ENCODE measurements at regions not wholly inside any gene's neighbourhood (a gene's known extent, or its start where the extent isn't known, plus 50 kb on each side); places are given as distances from the start of the nearest gene placed in this dataset.

DNA sequence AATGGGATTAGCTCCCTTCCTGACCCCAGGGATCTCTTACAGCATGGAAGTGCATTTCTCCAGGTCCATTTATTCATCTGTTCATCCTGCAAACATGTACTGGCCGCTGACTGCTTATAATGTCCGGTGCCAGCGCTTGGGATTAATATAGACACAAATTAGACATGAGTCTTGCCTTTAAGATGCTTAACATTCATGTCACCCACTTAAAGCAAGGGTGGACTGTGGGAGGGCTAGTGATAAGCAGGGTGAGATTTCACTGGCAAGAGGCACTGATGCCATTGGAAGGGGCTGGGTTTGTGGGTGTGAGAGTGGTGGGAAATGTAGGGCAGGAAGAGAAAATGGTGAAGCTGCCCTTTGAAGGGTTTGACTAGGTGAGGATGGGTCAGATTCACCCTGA is 92.2 kb upstream of the MPHOSPH6 start:
- intact Hi-C loops (cut with DNase I) = loop anchor here (5.0 to 10.0 kb wide), 2 partner anchors 373 to 1615 kb away; no protein-coding TSS in a partner anchor
- no peaks in the 10 kb centered on the region for H3K27me3 ChIP-seq (replicated peaks; ENCODE audit: insufficient read depth)
- no peaks in the 10 kb centered on the region for H3K9me3 ChIP-seq
- no peak overlapping the region for H3K27ac ChIP-seq
- H3K4me3 ChIP-seq = no peak overlapping the region
- TF ChIP-seq POLR2AphosphoS5 (IDR thresholded peaks at IDR 0.05) = no peak
- DNase-seq (ENCODE audit: low spot score) = no peak
- 91% methylated on average over 3 of the region's 3 CpGs for WGBS
- H3K36me3 ChIP-seq = no peaks in the 10 kb centered on the region
- H3K4me1 ChIP-seq (replicated peaks) = no peaks in the 10 kb centered on the region

DNA sequence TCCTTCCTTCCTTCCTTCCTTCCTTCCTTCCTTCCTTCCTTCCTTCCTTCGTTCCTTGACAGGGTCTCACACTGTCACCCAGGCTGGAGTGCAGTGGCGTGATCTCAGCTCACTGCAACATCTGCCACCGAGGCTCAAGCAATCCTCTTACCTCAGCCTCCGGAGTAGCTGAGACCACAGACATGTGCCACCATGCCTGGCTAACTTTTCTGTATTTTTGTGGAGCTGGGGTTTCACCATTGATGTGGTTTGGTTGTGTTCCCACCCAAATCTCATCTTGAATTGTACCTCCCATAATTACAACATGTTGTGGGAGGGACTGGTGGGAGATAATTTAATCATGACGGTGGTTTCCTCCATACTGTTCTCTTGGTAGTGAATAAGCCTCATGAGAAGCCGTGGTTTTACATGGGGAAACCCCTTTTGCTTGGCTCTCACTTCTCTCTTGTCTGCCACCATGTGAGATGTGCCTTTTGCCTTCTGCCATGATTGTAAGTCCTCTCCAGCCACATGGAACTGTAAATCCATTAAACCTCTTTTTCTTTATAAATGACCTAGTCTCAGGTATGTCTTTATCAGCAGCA is 90.3 kb upstream of the MPHOSPH6 start:
- no peak for DNase-seq (ENCODE audit: low spot score)
- Histone ChIP-seq H3K27ac (no peak overlapping the region), H3K36me3 (no peaks in the 10 kb centered on the region), H3K27me3 (replicated peaks; ENCODE audit: insufficient read depth) (no peaks in the 10 kb centered on the region), H3K4me1 (replicated peaks) (no peaks in the 10 kb centered on the region), H3K9me3 (no peaks in the 10 kb centered on the region), H3K4me3 (no peak overlapping the region)
- no peak for TF ChIP-seq POLR2A (IDR thresholded peaks at IDR 0.05)
- TF ChIP-seq, protein P1, sequence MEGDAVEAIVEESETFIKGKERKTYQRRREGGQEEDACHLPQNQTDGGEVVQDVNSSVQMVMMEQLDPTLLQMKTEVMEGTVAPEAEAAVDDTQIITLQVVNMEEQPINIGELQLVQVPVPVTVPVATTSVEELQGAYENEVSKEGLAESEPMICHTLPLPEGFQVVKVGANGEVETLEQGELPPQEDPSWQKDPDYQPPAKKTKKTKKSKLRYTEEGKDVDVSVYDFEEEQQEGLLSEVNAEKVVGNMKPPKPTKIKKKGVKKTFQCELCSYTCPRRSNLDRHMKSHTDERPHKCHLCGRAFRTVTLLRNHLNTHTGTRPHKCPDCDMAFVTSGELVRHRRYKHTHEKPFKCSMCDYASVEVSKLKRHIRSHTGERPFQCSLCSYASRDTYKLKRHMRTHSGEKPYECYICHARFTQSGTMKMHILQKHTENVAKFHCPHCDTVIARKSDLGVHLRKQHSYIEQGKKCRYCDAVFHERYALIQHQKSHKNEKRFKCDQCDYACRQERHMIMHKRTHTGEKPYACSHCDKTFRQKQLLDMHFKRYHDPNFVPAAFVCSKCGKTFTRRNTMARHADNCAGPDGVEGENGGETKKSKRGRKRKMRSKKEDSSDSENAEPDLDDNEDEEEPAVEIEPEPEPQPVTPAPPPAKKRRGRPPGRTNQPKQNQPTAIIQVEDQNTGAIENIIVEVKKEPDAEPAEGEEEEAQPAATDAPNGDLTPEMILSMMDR (IDR thresholded peaks at IDR 0.05) = no peak
- TF ChIP-seq POLR2AphosphoS5 (IDR thresholded peaks at IDR 0.05) = no peak
- 95% methylated on average over 6 of the region's 6 CpGs for WGBS
- intact Hi-C loops (cut with DNase I) = loop anchor here (5.0 to 10.0 kb wide), 2 partner anchors 374 to 1617 kb away; no protein-coding TSS in a partner anchor

DNA sequence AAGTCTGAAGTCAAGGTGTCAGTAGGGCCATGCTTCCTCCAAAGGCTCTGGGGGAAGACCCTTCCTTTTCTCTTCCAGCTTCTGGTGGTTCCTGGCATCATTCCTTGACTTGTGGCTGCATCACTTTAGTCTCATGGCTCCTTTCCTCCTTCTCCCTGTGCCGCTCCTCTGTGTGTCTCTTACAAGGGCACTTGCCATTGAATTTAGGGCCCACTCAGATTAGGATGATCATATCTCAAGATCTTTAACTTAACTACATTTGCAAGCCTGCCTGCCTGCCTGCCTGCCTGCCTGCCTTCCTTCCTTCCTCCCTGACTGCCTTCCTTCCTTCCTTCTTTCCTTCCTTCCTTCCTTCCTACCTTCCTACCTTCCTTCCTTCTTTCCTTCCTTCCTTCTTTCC is 89.7 kb upstream of the MPHOSPH6 start:
- H3K4me3 ChIP-seq = no peak overlapping the region
- DNase-seq (ENCODE audit: low spot score) = no peak
- TF ChIP-seq, protein P1 (IDR thresholded peaks at IDR 0.05) = no peak
- TF ChIP-seq POLR2AphosphoS5 (IDR thresholded peaks at IDR 0.05) = no peak
- no peak for TF ChIP-seq POLR2A (IDR thresholded peaks at IDR 0.05)
- H3K36me3 ChIP-seq = no peaks in the 10 kb centered on the region
- no peaks in the 10 kb centered on the region for H3K4me1 ChIP-seq (replicated peaks)
- WGBS = 87% methylated on average over 1 of the region's 1 CpG
- H3K27ac ChIP-seq = no peak overlapping the region
- intact Hi-C loops (cut with DNase I) = loop anchor here (5.0 to 10.0 kb wide), 2 partner anchors 375 to 1618 kb away; no protein-coding TSS in a partner anchor
- no peaks in the 10 kb centered on the region for H3K9me3 ChIP-seq
- no peaks in the 10 kb centered on the region for H3K27me3 ChIP-seq (replicated peaks; ENCODE audit: insufficient read depth)

DNA sequence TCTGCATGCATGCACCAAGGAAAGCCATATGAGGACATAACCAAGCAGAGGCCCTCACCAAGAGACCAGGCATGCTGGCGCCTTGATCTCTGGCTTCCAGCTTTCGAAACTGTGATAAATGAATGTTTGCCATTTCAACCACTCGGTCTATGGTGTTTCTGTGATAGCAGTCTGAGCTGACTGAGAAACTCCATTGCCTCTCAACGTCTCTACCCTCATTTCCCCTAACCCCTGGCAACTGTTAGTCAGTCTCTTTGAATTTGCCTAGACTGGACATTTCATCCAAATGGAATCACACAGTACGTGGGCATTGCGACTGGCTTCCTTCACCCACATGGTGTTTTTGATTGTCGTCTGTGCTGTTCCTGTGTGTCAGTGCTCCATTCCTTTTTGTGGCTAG is 88.0 kb upstream of the MPHOSPH6 start:
- H3K4me3 ChIP-seq = no peak overlapping the region
- DNase-seq (ENCODE audit: low spot score) = no peak
- 90% methylated on average over 7 of the region's 7 CpGs for WGBS
- intact Hi-C loops (cut with DNase I) = no loop called here
- H3K27me3 ChIP-seq (replicated peaks; ENCODE audit: insufficient read depth) = no peaks in the 10 kb centered on the region
- H3K36me3 ChIP-seq = no peaks in the 10 kb centered on the region
- H3K9me3 ChIP-seq = no peaks in the 10 kb centered on the region
- TF ChIP-seq, protein P1 (IDR thresholded peaks at IDR 0.05) = no peak
- TF ChIP-seq POLR2A (IDR thresholded peaks at IDR 0.05) (no peak), POLR2AphosphoS5 (IDR thresholded peaks at IDR 0.05) (no peak)
- no peaks in the 10 kb centered on the region for H3K4me1 ChIP-seq (replicated peaks)
- H3K27ac ChIP-seq = no peak overlapping the region

DNA sequence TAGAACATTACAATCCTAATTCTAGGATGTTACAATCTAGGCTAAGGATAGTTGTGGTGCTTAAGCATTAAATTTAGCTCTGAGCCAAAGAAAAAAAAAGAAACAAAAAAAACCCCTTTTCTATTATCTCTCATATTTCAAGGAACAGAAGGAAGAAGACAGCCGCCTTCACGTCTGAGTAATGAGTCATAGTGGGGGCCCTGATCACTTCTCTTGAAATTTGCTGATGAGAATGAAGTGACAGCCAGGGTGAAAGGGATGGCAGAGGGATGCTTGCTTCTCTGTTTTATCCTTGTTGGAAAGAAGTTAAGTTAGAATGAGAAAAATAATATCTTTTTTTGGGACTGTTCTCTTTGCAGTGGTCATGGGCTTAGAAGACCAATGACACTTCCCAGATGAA is 82.6 kb upstream of the MPHOSPH6 start:
- no peak overlapping the region for H3K27ac ChIP-seq
- TF ChIP-seq, protein P1 (IDR thresholded peaks at IDR 0.05) = no peak
- no peak for TF ChIP-seq POLR2A (IDR thresholded peaks at IDR 0.05)
- no peak for TF ChIP-seq POLR2AphosphoS5 (IDR thresholded peaks at IDR 0.05)
- no peaks in the 10 kb centered on the region for H3K36me3 ChIP-seq
- no peaks in the 10 kb centered on the region for H3K9me3 ChIP-seq
- H3K27me3 ChIP-seq (replicated peaks; ENCODE audit: insufficient read depth) = peaks cover 3% of the 10 kb centered on the region
- H3K4me1 ChIP-seq (replicated peaks) = no peaks in the 10 kb centered on the region
- 68% methylated on average over 2 of the region's 2 CpGs for WGBS
- no peak for DNase-seq (ENCODE audit: low spot score)
- intact Hi-C loops (cut with DNase I) = no loop called here
- H3K4me3 ChIP-seq = no peak overlapping the region

All from prostate gland (tissue), 2 donors.